ENCODE measurements at regions not wholly inside any gene's neighbourhood (a gene's known extent, or its start where the extent isn't known, plus 50 kb on each side); places are given as distances from the start of the nearest gene placed in this dataset.

GRCh38 chr19:32289566-32290210 lies 55.7 kb upstream of the ZNF507 start:
- TF ChIP-seq CTCF (IDR thresholded peaks at IDR 0.05) (no peak), POLR2A (IDR thresholded peaks at IDR 0.05; ENCODE audit: low read depth) (no peak)

Data from esophagus muscularis mucosa (tissue), 3 donors.